ENCODE measurements at regions not wholly inside any gene's neighbourhood (a gene's known extent, or its start where the extent isn't known, plus 50 kb on each side); places are given as distances from the start of the nearest gene placed in this dataset.

DNA sequence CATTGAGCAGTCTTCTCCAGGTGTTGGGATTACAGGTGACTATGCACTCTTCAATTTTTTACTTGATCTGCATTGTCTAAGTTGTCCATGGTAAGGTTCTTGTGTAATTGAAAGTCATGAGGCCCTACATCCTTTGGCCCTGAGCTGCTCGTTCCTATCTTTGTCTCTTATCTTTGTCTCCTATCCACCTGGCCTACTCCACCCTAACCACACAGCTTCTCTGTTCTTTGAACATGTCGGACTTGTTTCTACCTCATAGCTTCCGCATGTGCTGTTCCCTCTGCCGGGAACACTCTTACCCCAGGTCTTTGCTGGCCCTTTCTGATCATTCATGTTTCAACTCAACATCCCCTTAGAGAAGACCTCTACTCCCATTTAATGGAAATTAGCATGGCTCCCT lies 194.8 kb upstream of the TBX3 start:
- TF ChIP-seq, protein P1, sequence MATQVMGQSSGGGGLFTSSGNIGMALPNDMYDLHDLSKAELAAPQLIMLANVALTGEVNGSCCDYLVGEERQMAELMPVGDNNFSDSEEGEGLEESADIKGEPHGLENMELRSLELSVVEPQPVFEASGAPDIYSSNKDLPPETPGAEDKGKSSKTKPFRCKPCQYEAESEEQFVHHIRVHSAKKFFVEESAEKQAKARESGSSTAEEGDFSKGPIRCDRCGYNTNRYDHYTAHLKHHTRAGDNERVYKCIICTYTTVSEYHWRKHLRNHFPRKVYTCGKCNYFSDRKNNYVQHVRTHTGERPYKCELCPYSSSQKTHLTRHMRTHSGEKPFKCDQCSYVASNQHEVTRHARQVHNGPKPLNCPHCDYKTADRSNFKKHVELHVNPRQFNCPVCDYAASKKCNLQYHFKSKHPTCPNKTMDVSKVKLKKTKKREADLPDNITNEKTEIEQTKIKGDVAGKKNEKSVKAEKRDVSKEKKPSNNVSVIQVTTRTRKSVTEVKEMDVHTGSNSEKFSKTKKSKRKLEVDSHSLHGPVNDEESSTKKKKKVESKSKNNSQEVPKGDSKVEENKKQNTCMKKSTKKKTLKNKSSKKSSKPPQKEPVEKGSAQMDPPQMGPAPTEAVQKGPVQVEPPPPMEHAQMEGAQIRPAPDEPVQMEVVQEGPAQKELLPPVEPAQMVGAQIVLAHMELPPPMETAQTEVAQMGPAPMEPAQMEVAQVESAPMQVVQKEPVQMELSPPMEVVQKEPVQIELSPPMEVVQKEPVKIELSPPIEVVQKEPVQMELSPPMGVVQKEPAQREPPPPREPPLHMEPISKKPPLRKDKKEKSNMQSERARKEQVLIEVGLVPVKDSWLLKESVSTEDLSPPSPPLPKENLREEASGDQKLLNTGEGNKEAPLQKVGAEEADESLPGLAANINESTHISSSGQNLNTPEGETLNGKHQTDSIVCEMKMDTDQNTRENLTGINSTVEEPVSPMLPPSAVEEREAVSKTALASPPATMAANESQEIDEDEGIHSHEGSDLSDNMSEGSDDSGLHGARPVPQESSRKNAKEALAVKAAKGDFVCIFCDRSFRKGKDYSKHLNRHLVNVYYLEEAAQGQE (IDR thresholded peaks at IDR 0.05; ENCODE audit: low read depth), result no peak
- TF ChIP-seq, protein P2, sequence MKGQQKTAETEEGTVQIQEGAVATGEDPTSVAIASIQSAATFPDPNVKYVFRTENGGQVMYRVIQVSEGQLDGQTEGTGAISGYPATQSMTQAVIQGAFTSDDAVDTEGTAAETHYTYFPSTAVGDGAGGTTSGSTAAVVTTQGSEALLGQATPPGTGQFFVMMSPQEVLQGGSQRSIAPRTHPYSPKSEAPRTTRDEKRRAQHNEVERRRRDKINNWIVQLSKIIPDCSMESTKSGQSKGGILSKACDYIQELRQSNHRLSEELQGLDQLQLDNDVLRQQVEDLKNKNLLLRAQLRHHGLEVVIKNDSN (IDR thresholded peaks at IDR 0.05), result no peak

DNA sequence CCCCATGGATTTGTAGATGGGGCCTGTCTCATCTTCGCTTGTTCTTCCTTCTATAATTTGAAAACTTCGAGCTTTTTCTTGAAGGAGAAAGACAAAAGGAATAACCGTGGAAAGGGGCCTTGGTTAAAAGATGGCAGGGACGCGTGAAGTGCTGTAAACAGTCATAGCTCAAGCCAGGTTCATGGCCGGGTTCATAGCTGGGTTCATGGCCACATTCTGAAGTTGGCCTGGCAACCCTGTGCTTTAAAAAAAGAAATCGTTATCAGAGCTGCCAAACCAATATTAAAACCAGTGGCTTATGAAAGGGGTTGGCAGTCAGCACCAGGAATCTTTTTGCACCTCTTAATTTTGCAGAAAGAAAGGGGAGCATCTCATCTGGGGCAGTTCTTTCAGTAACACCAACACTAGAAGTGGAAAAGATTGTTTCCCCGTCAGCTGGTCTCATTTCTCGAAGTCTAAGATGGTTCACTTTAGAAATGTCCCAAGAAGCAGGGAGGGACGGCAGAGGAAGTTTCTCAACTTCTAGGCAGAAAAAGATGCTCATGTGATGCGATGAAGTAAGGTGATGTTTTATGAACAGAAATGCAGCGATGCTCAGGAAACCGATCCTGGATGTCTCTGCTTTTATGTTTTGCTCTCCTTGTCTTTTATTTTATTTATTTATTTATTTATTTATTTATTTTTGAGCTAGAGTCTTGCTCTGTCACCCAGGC lies 193.1 kb upstream of the TBX3 start:
- no peak for TF ChIP-seq CEBPB (IDR thresholded peaks at IDR 0.05)
- TF ChIP-seq RAD21 (IDR thresholded peaks at IDR 0.05; ENCODE audit: low read depth), result no peak
- no peak for TF ChIP-seq TAF1 (IDR thresholded peaks at IDR 0.05; ENCODE audit: low read depth)
- no peak for TF ChIP-seq EP300 (IDR thresholded peaks at IDR 0.05; ENCODE audit: borderline replicate concordance)

GRCh38 chr12:114875313-114875712 lies 191.3 kb upstream of the TBX3 start:
- no peak for TF ChIP-seq NFIC (IDR thresholded peaks at IDR 0.05)
- TF ChIP-seq, protein P2 (IDR thresholded peaks at IDR 0.05), result no peak

DNA sequence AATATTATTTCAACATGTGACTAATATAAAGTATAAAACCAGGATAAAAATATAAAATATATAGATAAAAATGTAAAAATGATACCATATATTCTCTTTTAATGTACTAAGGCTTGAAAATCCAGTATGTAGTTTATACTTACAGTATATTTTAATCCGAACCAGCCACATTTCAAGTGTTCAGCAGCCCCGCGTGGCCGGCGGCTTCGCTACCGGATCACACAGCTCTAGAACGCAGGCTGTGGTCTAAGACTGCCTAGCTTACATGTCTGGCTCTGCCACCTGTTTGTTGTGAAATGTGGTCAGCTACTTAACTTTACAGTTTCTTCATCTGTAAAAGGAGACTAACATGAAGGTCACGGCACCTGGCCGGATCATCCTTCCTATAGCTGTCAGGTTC lies 189.7 kb upstream of the TBX3 start:
- no peak for TF ChIP-seq RAD21 (IDR thresholded peaks at IDR 0.05; ENCODE audit: low read depth)
- TF ChIP-seq, protein P1 (IDR thresholded peaks at IDR 0.05; ENCODE audit: low read depth), result no peak
- TF ChIP-seq ZBTB7A (IDR thresholded peaks at IDR 0.05; ENCODE audit: low read depth), result no peak
- TF ChIP-seq CEBPB (IDR thresholded peaks at IDR 0.05), result no peak
- no peak for TF ChIP-seq NFIC (IDR thresholded peaks at IDR 0.05)
- no peak for TF ChIP-seq CREB1 (IDR thresholded peaks at IDR 0.05; ENCODE audit: low read depth)
- no peak for TF ChIP-seq TEAD4 (IDR thresholded peaks at IDR 0.05)
- TF ChIP-seq TAF1 (IDR thresholded peaks at IDR 0.05; ENCODE audit: low read depth), result no peak
- TF ChIP-seq EP300 (IDR thresholded peaks at IDR 0.05; ENCODE audit: borderline replicate concordance), result no peak
- TF ChIP-seq, protein P2 (IDR thresholded peaks at IDR 0.05), result no peak
- no peak for TF ChIP-seq EGR1 (IDR thresholded peaks at IDR 0.05)
- TF ChIP-seq, protein P3, sequence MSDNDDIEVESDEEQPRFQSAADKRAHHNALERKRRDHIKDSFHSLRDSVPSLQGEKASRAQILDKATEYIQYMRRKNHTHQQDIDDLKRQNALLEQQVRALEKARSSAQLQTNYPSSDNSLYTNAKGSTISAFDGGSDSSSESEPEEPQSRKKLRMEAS (IDR thresholded peaks at IDR 0.05), result no peak
- no peak for TF ChIP-seq YY1 (IDR thresholded peaks at IDR 0.05; ENCODE audit: low read depth)
- no peak for TF ChIP-seq TCF12 (IDR thresholded peaks at IDR 0.05; ENCODE audit: low read depth)
- TF ChIP-seq FOXM1 (IDR thresholded peaks at IDR 0.05; ENCODE audit: borderline replicate concordance, low read depth), result no peak

- TF ChIP-seq, protein P3 (IDR thresholded peaks at IDR 0.05), result no peak
- TF ChIP-seq FOXM1 (IDR thresholded peaks at IDR 0.05; ENCODE audit: borderline replicate concordance, low read depth) (no peak), ZBTB7A (IDR thresholded peaks at IDR 0.05; ENCODE audit: low read depth) (no peak), NFIC (IDR thresholded peaks at IDR 0.05) (no peak), CEBPB (IDR thresholded peaks at IDR 0.05) (no peak), CREB1 (IDR thresholded peaks at IDR 0.05; ENCODE audit: low read depth) (no peak), TCF12 (IDR thresholded peaks at IDR 0.05; ENCODE audit: low read depth) (no peak)
- TF ChIP-seq, protein P1 (IDR thresholded peaks at IDR 0.05; ENCODE audit: low read depth), result no peak
Observed at GRCh38 chr12:114868995-114869834, 185.2 kb upstream of the TBX3 start.
